OCI-M1 (cell line): ENCODE measurements at regions not wholly inside any gene's neighbourhood (a gene's known extent, or its start where the extent isn't known, plus 50 kb on each side); places are given as distances from the start of the nearest gene placed in this dataset.

ENCODE experiments used
- DNase-seq: peaks from one replicate; lab custom pipeline; 2025; lab: John Stamatoyannopoulos, UW

- no peak for DNase-seq
Observed at GRCh38 chr9:80839821-80840675, 849.3 kb downstream of the TLE1 start.

- DNase-seq: no peak
Observed at GRCh38 chr9:80836013-80836412, 853.3 kb downstream of the TLE1 start.

GRCh38 chr9:80831751-80832150 lies 857.6 kb downstream of the TLE1 start:
- DNase-seq: no peak

GRCh38 chr9:80811656-80812055 lies 877.7 kb downstream of the TLE1 start:
- no peak for DNase-seq

GRCh38 chr9:80811003-80811402 lies 878.3 kb downstream of the TLE1 start:
- no peak for DNase-seq

GRCh38 chr9:80806671-80807070 lies 882.7 kb downstream of the TLE1 start:
- no peak for DNase-seq

- no peak for DNase-seq
Observed at GRCh38 chr9:80804873-80805272, 884.5 kb downstream of the TLE1 start.

- DNase-seq: no peak
Observed at GRCh38 chr9:80797831-80798688, 891.3 kb downstream of the TLE1 start.

- no peak for DNase-seq
Observed at GRCh38 chr9:80797101-80797829, 892.1 kb downstream of the TLE1 start.

- no peak for DNase-seq
Observed at GRCh38 chr9:80796632-80797031, 892.7 kb downstream of the TLE1 start.

- peak; percentile 57 for DNase-seq
Observed at GRCh38 chr9:80794197-80794596, 895.1 kb downstream of the TLE1 start.

- no peak for DNase-seq
Observed at GRCh38 chr9:80793706-80794105, 895.6 kb downstream of the TLE1 start.

GRCh38 chr9:80792726-80793125 lies 896.6 kb downstream of the TLE1 start:
- DNase-seq: no peak

GRCh38 chr9:80791836-80792235 lies 897.5 kb downstream of the TLE1 start:
- DNase-seq: no peak

GRCh38 chr9:80790764-80791163 lies 898.6 kb downstream of the TLE1 start:
- no peak for DNase-seq

GRCh38 chr9:80789831-80790230 lies 899.5 kb downstream of the TLE1 start:
- no peak for DNase-seq

GRCh38 chr9:80787636-80788035 lies 901.7 kb downstream of the TLE1 start:
- DNase-seq: no peak

GRCh38 chr9:80784647-80785046 lies 904.7 kb downstream of the TLE1 start:
- no peak for DNase-seq

- no peak for DNase-seq
Observed at GRCh38 chr9:80775971-80776370, 913.4 kb downstream of the TLE1 start.

GRCh38 chr9:80775530-80775929 lies 913.8 kb downstream of the TLE1 start:
- DNase-seq: no peak

- no peak for DNase-seq
Observed at GRCh38 chr9:80771555-80772347, 917.6 kb downstream of the TLE1 start.

GRCh38 chr9:80763536-80763935 lies 925.8 kb downstream of the TLE1 start:
- no peak for DNase-seq
